Hematopoietic multipotent progenitor cell treated with erythropoietin and hydrocortisone succinate and interleukin-3 and kit ligand, for 17 days (in vitro differentiated cells): ENCODE measurements at regions not wholly inside any gene's neighbourhood (a gene's known extent, or its start where the extent isn't known, plus 50 kb on each side); places are given as distances from the start of the nearest gene placed in this dataset.
A peak's percentile ranks its signal among the peaks of the same experiment; 100 is the strongest.
"Not testable (repeated sequence)": the region's sequence is repeated elsewhere in the genome, so short reads cannot be mapped to it uniquely, and the experiment has no call there.

Experiments
- DNase-seq: peaks from one replicate; pipeline ENCODE4 v3.0.0-alpha.2; 2015; ENCODE audit warnings: low spot score

DNA sequence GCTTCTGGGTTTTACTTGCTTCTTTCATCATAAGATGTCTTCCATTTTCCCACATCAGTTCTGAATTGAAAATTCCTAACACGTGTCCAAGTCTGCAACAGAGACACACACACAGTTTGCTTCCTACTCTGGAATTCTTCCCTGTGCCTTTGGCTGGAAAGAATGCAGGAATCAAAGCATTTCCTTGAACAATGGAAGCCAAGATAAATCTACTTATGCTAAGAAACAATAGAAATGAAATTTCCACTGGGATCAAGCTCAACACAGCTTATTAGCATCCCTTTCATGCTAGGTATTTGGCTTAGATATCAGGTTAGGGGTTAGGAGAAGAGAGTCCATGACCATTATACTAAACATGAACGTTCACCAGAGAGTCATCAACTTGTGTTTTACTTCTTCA, 101.1 kb upstream of the SCAF8 start:
- DNase-seq, result no peak

DNA sequence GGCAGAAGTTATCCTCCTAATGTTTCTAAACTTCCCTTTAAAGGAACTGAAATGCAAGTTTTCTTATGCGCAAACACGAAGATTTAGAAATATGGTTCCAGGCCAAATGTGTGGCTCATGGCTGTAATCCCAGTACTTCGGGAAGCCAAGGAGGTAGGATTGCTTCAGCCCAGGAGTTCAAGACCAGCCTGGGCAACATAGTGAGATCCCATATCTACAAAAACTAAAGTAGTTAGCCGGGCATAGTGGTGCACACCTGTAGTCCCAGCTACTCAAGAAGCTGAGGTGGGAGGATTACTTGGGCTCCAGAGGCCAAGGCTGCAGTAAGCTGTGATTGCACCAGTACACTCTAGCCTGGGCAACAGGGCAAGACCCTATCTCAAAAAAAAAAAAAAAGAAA, 95.8 kb upstream of the SCAF8 start:
- no peak for DNase-seq

DNA sequence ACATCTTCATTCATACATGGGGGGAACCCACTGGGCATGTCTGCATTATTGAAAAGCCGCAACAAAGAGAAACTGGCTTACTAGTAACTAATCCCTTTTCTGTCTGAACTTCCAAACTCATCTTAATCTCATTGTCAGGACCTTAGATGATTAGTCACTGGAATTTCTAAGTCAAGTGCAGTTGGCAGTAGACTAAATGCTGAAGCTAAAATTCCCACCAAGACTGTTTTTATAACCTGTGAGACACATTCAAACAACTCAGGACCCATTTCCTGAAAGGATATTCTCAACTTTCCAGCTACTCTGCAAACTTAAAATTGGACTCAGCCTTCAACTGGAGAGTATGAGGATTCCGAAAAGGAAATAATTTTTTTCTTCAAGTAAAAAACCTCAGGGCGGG, 94.8 kb upstream of the SCAF8 start:
- DNase-seq, result no peak

DNA sequence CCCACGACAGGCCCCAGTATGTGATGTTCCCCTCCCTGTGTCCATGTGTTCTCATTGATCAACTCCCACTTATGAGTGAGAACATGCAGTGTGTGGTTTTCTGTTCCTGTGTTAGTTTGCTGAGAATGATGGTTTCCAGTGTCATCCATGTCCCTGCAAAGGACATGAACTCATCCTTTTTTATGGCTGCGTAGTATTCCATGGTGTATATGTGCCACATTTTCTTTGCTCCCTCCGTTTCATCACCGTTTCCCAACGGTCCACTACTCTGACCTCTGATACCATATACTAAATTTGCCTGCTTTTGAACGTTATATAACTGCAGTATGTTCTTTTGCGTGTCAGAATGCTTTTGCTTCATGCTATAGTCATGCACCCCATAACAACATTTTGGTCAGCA, 94.0 kb upstream of the SCAF8 start:
- DNase-seq, result not testable (repeated sequence)

DNA sequence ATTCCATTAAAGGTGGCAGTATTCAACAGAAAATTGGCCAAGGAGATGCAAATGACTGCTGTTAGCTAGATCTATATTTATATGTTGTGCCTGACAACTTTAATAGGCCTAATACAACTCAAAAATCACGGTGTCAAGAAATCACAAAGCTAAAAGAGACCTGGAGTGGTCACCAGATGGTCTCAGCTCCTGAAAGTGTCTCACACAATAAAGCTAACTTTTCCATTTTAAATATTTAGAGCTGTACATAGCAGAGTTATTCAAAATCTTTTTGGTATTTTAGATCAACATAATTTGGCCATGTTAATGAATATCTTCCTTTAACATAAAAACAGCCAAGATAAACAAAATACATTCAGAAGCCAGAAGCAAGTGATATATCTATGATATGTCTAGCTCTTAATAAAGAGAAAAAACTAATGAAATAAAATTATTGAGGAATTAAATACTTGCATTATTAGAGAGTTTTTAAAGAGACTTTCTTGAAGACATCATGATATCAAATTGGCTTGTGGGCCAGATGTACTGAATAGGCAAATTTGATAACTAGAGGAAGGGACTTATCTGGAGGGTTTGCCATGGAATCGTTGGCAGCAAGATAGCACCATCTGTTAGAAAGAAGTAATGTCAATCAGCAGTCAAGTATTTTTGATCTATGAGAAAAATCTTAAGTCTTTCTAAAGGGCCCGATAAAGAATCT, 84.9 kb upstream of the SCAF8 start:
- no peak for DNase-seq

DNA sequence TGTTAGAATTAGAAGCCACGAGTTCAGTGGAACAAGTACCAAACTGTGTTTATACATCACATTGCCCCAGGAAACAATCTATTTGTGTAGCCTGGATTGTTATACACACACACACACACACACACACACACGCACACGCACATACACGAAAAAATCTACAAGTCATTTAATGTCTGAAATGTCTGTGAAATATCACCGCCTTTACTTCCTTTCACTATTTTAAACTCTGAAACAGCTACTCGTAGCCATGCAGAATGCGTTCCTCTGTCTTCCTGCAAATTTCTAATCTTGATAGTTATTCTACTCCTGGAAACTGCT, 84.4 kb upstream of the SCAF8 start:
- DNase-seq, result no peak

DNA sequence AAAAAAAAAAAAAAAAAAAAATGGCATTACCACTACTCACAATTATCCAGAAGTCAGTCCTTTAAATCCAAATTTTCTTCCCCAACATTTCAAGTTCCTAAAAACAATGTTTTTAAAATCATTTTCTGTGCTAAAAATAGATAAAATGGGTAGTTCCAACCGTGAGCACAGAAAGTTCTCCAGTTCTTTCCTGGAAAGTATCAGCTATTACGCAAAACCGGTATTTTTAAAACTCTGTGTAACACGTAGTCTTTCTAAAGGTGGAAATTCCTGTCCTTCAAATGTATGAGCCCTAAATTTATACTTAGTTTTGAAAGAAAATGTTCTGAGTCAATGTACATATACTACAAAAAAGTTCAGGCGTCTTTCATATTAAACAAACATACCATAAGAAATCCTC, 83.5 kb upstream of the SCAF8 start:
- DNase-seq, result no peak

DNA sequence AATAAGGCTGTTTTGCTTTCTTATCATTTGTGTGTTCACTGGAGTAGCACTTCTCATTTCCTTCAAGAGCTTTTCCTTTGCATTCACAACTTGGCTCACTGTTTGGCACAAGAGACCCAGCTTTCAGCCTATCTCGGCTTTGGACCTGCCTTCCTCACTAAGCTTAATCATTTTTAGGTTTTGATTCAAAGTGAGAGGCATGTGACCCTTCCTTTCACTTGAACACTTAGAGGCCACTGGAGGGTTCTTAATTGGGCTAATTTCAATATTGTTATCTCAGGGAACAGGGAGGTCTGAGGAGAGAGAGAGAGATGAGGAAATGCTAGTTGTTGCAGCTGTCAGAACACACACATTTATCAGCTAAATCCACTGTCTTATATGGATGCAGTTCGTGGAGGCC, 82.9 kb upstream of the SCAF8 start:
- DNase-seq, result no peak

DNA sequence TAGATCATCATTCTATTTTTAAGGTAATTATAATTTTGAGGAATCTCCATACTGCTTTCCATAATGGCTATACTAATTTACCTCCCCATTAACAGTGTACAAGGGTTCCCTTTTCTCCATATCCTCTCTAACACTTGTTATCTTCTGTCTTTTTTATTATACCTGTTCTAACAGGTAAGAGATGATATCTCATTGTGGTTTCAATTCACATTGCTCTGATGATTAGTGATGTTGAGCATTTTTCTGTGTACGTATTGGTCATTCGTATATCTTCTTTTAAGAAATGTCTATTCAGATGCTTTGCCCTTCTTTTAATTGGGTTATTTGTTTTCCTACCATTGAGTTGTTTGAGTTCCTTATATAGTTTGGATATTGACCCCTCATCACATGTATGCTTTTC, 81.6 kb upstream of the SCAF8 start:
- no peak for DNase-seq

DNA sequence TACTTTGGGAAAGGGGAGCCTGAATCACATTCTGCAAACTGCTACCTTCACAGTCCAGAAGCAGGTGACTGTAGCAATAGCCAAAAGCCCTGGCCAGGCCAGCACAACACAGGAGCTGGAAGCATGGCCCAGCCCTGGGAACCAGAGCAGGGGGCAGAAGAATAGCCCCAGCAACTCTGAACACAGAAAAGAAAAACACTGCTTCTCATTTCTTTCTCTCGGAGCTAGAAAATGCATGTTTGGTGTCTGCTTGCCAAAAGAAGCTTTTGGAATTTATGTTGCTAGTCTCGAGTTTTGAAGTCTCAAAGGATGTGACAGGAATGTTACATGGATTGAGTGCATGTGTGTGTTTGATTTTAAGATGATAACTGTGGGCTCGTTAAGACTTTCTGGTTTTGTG, 79.8 kb upstream of the SCAF8 start:
- DNase-seq, result no peak

DNA sequence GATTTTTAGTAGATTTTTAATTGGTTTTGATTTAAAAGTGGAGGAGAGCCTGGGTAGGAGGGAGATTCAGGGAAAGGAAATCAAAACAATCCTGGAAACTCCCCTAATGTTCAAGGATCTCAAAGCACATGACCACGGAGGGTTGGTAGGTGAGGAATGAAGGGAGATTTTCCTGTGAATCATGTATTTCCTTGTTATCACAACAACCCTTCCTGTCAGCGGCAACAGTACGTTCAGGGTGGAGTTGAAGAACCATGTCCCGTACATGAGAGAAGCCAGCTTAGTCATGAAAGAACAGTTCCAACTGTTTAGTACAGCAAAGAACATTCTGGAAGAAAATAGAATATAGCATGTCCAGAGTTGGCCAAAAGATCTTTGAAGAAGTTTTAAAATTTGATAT, 79.4 kb upstream of the SCAF8 start:
- no peak for DNase-seq

DNA sequence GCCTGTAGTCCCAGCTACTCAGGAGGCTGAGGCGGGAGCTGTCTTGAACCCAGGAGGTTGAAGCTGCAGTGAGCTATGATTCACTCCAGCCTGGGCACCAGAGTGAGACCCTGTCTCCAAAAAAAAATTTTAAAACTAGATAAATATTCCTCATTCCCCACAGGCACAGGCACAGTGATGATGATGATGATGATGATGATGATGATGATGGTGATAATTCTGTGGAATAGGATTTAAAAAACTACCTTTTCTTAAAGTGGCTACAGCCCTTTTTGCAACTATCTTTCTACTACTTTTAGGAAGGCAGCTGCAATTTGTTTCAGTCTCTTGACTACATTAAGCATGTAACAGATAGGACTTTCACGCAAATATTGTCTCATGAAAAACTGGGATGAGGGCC, 76.6 kb upstream of the SCAF8 start:
- DNase-seq, result no peak

DNA sequence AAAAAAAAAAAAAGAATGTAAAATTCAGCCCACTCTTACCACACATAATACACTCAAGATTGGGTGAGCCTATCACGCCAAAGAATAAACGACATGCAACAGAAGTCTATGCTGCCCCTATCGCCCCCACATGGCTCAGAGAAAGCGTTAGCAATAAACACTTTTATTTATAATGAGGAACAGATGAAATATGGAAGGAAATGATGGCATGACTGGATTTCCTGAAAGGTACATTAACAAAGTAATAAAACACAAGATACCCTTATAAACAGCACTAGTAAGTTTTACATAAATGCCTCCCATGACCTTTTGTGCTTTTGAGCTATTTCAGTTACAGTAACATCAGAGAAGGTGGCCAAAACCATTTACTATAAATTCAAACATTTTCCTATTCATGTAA, 71.4 kb upstream of the SCAF8 start:
- DNase-seq, result no peak

DNA sequence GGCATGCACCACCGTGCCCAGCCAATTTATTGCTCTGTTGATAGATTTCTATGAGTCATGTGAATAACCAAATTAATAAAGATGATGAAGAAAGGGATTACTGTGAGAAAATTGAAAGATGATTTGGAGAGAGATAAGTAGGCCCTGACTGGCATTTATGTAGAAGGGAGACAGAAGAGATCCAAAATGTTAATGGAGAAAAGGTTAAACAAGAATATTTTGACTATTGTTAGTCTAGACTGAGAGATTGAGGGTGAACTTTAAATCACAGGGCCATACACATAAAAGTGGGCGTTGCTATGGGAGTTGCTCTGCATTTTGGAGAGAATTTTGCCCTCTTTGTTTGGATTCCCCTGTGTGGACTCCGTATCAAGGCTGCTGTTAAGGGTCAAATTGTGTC, 68.9 kb upstream of the SCAF8 start:
- no peak for DNase-seq

DNA sequence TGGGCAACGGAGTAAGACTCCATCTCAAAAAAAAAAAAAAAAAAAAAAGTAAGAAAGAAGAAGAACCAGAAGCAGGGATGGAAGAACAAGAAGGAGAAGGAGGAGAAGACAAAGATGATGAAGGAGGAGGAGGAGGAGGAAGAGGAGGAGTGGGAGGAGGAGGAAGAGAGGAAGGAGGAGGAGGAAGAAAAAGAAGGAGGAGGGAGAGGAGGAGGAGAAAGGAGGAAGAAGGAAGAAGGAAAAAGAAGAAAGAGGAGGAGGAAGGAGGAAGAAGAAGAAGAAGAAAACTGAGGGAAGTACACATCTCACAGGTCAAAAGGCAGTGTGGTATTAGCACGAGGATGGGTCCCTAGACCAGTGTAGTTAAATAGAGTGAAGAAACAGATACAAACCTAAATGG, 65.1 kb upstream of the SCAF8 start:
- DNase-seq, result no peak

DNA sequence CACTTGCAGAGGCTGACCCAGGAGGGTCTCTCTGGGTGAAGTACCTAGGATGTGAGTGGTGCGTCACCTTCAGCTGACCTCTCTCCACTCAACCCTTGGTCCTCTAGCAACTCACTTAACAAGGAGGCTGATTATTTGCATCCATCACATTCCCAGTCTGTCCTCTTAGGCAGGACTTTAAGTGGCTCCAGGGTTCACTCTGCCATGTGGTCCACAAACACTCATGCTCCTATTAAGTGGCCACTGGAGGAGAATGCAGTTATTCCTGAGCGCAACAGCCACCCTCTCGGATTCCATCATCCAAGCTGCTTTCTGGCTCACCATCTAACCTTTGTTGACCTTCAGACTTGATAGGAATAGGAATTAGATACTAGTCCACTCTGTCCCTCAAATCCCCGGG, 61.1 kb upstream of the SCAF8 start:
- no peak for DNase-seq

DNA sequence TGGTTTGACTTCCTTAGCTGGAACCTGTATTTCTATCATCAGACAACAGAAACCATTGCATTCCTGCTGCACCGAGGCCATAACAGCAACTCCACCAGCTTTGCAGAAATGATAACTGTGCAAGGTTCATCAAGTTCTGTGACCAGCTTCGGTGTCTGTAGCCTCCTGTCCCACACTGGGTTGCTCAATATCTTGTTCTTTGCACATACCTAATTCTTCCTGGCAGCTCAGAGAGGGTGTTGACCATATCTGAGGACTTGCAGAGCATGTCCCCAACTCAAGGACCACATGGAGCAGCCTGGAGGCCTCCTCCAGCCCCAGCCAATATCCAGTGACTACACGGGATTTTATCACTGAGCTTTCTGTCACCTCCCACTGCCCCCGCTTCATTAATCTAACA, 59.3 kb upstream of the SCAF8 start:
- DNase-seq, result no peak

DNA sequence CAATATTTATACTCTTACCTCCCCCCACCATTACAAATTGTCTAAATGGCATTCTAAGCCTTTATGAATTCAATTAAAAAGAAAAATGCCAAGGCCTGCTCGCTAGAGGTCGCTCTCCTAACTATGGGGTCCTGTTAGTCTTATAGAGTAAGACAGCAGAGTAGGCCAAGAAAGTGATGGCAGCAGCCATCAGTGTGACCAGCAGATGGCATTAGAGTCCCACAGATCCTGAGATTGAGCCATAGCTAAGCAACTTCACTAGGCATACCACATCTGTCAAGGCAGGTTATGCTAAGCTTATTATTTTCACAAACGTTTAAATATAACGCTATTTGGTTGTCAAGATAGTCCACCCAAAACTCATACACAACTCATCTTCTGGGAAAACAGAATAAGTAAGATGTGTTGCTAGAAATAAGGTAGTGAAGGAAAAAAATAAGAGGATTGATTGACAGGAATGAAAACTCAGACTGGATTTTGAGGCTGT, 57.6 kb upstream of the SCAF8 start:
- DNase-seq, result peak; percentile 94

DNA sequence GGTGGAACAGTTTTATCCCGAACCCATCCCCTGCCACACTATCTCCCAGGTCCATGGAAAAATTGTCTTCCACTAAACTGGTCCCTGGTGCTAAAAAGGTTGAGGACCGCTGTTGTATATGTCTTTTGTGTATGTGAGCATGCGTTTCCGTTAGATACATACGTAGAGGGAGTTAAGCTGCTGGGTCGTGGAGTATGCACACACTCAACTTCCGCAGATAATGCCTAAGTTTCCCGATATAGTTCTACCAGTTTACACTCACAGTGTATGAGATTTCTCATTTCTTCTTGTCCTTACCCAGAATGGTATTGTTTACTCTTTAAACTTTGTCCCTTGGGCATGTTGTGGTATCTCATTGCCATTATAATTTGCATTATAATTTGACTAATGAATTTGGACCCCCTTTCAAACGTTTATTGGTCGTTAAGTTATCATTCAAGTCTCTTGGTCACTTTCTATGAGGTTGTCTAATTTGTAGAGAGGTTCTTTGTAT, 50.5 kb upstream of the SCAF8 start:
- no peak for DNase-seq
